Keratinocyte (primary cell): ENCODE measurements at regions not wholly inside any gene's neighbourhood (a gene's known extent, or its start where the extent isn't known, plus 50 kb on each side); places are given as distances from the start of the nearest gene placed in this dataset.

Experiments
- DNase-seq: peaks from one replicate; pipeline ENCODE4 v3.0.0-alpha.2; 2011; ENCODE audit warnings: low read depth, missing footprints, low spot score
- FAIRE-seq: peaks from 2 replicates; lab custom pipeline; 2011; peaks lifted over from hg19 to GRCh38; lab: Jason Lieb, UNC
- H2AFZ ChIP-seq: 2 replicates; pipeline ENCODE4 v1.6.0; 2012; ENCODE audit warnings: low read length, control low read depth, inconsistent platforms; ENCODE audit not compliant: control insufficient read depth
- H3K27ac ChIP-seq: 2 replicates; pipeline ENCODE4 v1.5.1; 2011; ENCODE audit warnings: low read length; ENCODE audit not compliant: control insufficient read depth, insufficient read depth
- H3K27me3 ChIP-seq: 3 replicates; pipeline ENCODE4 v1.6.0; 2011; ENCODE audit warnings: low read length; ENCODE audit not compliant: control insufficient read depth, insufficient read depth; ENCODE audit errors: extremely low read depth
- H3K36me3 ChIP-seq, 2 experiments: 2 replicates in 1 of 2; 3 replicates in 1 of 2; pipeline ENCODE4 v1.5.1; 2011; ENCODE audit warnings: low read length in 2 of 2, mild to moderate bottlenecking in 1 of 2; ENCODE audit not compliant: control insufficient read depth in 2 of 2, insufficient read depth in 2 of 2; ENCODE audit errors: extremely low read depth in 1 of 2
- H3K4me1 ChIP-seq: 3 replicates; pipeline ENCODE4 v1.5.1; 2011; ENCODE audit warnings: low read length; ENCODE audit not compliant: control insufficient read depth, insufficient read depth; ENCODE audit errors: extremely low read depth
- H3K4me2 ChIP-seq: 3 replicates; pipeline ENCODE4 v1.6.0; 2011; ENCODE audit warnings: low read depth, low read length; ENCODE audit not compliant: control insufficient read depth, insufficient read depth; ENCODE audit errors: extremely low read depth
- H3K4me3 ChIP-seq, 3 experiments: fragments of 200-600 bp in 1 of 3; sonication (generic) in 1 of 3; 2 replicates in 2 of 3; 3 replicates in 1 of 3; pipeline ENCODE4 v1.5.1; 2011 to 2016; ENCODE audit warnings: low read length in 3 of 3, mild to moderate bottlenecking in 3 of 3, control low read depth in 2 of 3, inconsistent platforms in 1 of 3, low read depth in 1 of 3, mixed read lengths in 1 of 3, mixed run types in 1 of 3, moderate library complexity in 1 of 3; ENCODE audit not compliant: control insufficient read depth in 2 of 3, insufficient read depth in 2 of 3; ENCODE audit errors: extremely low read depth in 1 of 3
- H3K79me2 ChIP-seq: 2 replicates; pipeline ENCODE4 v1.6.0; 2012; ENCODE audit warnings: low read length; ENCODE audit not compliant: control insufficient read depth, insufficient read depth
- H3K9ac ChIP-seq: 3 replicates; pipeline ENCODE4 v1.6.0; 2011; ENCODE audit warnings: low read length; ENCODE audit not compliant: control insufficient read depth, insufficient read depth; ENCODE audit errors: extremely low read depth
- H3K9me1 ChIP-seq: 3 replicates; pipeline ENCODE4 v1.6.0; 2011; ENCODE audit warnings: low read length; ENCODE audit not compliant: control insufficient read depth, insufficient read depth; ENCODE audit errors: extremely low read depth
- H3K9me3 ChIP-seq: 2 replicates; pipeline ENCODE4 v1.5.1; 2012; ENCODE audit warnings: low read depth, low read length; ENCODE audit not compliant: control insufficient read depth
- H4K20me1 ChIP-seq: 3 replicates; pipeline ENCODE4 v1.6.0; 2011; ENCODE audit warnings: low read length; ENCODE audit not compliant: control insufficient read depth, insufficient read depth; ENCODE audit errors: extremely low read depth
- CTCF ChIP-seq, 3 experiments: IDR thresholded peaks in 1 of 3; conservative IDR thresholded peaks in 1 of 3; optimal IDR thresholded peaks in 1 of 3; 2 replicates in 2 of 3; 3 replicates in 1 of 3; pipeline versions ENCODE3 to v1.5.1; 2011; ENCODE audit warnings: low read length in 3 of 3, mild to moderate bottlenecking in 3 of 3, moderate library complexity in 2 of 3, control low read depth in 1 of 3, inconsistent platforms in 1 of 3; ENCODE audit not compliant: insufficient read depth in 2 of 3; ENCODE audit errors: extremely low read depth in 1 of 3
- EZH2 ChIP-seq: IDR thresholded peaks from one replicate; pipeline ENCODE4 v1.6.1; 2012; ENCODE audit warnings: inconsistent platforms, mild to moderate bottlenecking, low read length, moderate library complexity
- dilution Hi-C: fragments of 300-500 bp; cut with MboI; formaldehyde crosslinking; loops from one replicate; pipeline ENCODE4 v1.7.0; 2020; ENCODE audit warnings: low sequenced_read_pairs; ENCODE audit not compliant: extremely low pct_ligation_motif_present

- no peaks in the 10 kb centered on the region for H3K27me3 ChIP-seq
- H3K4me3 ChIP-seq = no peak overlapping the region
- DNase-seq (no peak), FAIRE-seq (no peak)
- no peak for TF ChIP-seq EZH2
- TF ChIP-seq CTCF (optimal IDR thresholded peaks at IDR 0.05 in 1 of 3, IDR thresholded peaks at IDR 0.05 in 1 of 3, conservative IDR thresholded peaks at IDR 0.05 in 1 of 3; ENCODE audit: extremely low read depth in 1 of 3, insufficient read depth in 2 of 3, low read length in 3 of 3) = no peak
- no peak overlapping the region for H3K4me2 ChIP-seq
- no peaks in the 10 kb centered on the region for H3K9me1 ChIP-seq
- no peaks in the 10 kb centered on the region for H3K4me1 ChIP-seq
- no peak overlapping the region for H2AFZ ChIP-seq
- no peaks in the 10 kb centered on the region for H3K9me3 ChIP-seq
- H4K20me1 ChIP-seq = no peaks in the 10 kb centered on the region
- no peaks in the 10 kb centered on the region for H3K36me3 ChIP-seq
- no peak overlapping the region for H3K27ac ChIP-seq
- H3K9ac ChIP-seq = no peak overlapping the region
- dilution Hi-C loops = no loop called here
- H3K79me2 ChIP-seq = no peaks in the 10 kb centered on the region
Observed at GRCh38 chr2:222353993-222354392, 55.2 kb upstream of the PAX3 start.

GRCh38 chr2:222355860-222356259 lies 57.1 kb upstream of the PAX3 start:
- no peaks in the 10 kb centered on the region for H3K79me2 ChIP-seq
- DNase-seq (no peak), FAIRE-seq (no peak)
- H3K9ac ChIP-seq = no peak overlapping the region
- H3K9me3 ChIP-seq = no peaks in the 10 kb centered on the region
- no peaks in the 10 kb centered on the region for H3K4me1 ChIP-seq
- H4K20me1 ChIP-seq = no peaks in the 10 kb centered on the region
- no peaks in the 10 kb centered on the region for H3K36me3 ChIP-seq
- no peak overlapping the region for H3K27ac ChIP-seq
- dilution Hi-C loops = no loop called here
- no peak for TF ChIP-seq EZH2
- TF ChIP-seq CTCF (optimal IDR thresholded peaks at IDR 0.05 in 1 of 3, IDR thresholded peaks at IDR 0.05 in 1 of 3, conservative IDR thresholded peaks at IDR 0.05 in 1 of 3; ENCODE audit: extremely low read depth in 1 of 3, insufficient read depth in 2 of 3, low read length in 3 of 3) = no peak
- no peak overlapping the region for H2AFZ ChIP-seq
- H3K27me3 ChIP-seq = no peaks in the 10 kb centered on the region
- H3K4me3 ChIP-seq = no peak overlapping the region
- no peak overlapping the region for H3K4me2 ChIP-seq
- no peaks in the 10 kb centered on the region for H3K9me1 ChIP-seq
